OCI-LY7 (cell line): ENCODE measurements at regions not wholly inside any gene's neighbourhood (a gene's known extent, or its start where the extent isn't known, plus 50 kb on each side); places are given as distances from the start of the nearest gene placed in this dataset.
"Not testable (repeated sequence)": the region's sequence is repeated elsewhere in the genome, so short reads cannot be mapped to it uniquely, and the experiment has no call there.

Experiments used
- BruUV-seq: library from RNA; stranded (reverse); fragments of 400-500 nt; replicated peaks from 2 replicates; lab custom pipeline; 2021; lab: Mats Ljungman, UMichigan
- CTCF ChIA-PET: fragments of 300-600 bp; sonication (Branson Sonifier 250); formaldehyde crosslinking; loops from one replicate; lab custom pipeline; 2022; ENCODE audit warnings: antibody characterized with exemption; ENCODE audit not compliant: unreplicated experiment; lab: Charles Lee
- POLR2A ChIA-PET: fragments of 300-600 bp; sonication (Branson Sonifier 250); formaldehyde crosslinking; loops from one replicate; lab custom pipeline; 2022; ENCODE audit warnings: antibody characterized with exemption; lab: Charles Lee
- DNase-seq: peaks from one replicate; pipeline ENCODE4 v3.0.0-alpha.2; 2015; ENCODE audit warnings: low spot score
- H2AFZ ChIP-seq: fragments of 200-600 bp; sonication (generic), shearing (Covaris generic); 2 replicates; pipeline ENCODE4 v1.6.1; 2014; ENCODE audit warnings: mild to moderate bottlenecking, antibody characterized with exemption, low read length, moderate library complexity
- H3K27ac ChIP-seq: fragments of 200-600 bp; sonication (generic); 2 replicates; pipeline ENCODE4 v1.5.1; 2014; ENCODE audit warnings: mixed run types, low read depth, mild to moderate bottlenecking, moderate library complexity, low read length, inconsistent platforms; ENCODE audit not compliant: poor library complexity, severe bottlenecking
- H3K36me3 ChIP-seq: fragments of 200-600 bp; sonication (generic); 2 replicates; pipeline ENCODE4 v1.6.1; 2014; ENCODE audit warnings: mild to moderate bottlenecking, antibody characterized with exemption, low read length, moderate library complexity, mixed read lengths; ENCODE audit not compliant: insufficient read depth
- H3K4me1 ChIP-seq: fragments of 200-600 bp; sonication (generic); 2 replicates; pipeline ENCODE4 v1.5.1; 2014; ENCODE audit warnings: mild to moderate bottlenecking, low read length; ENCODE audit not compliant: insufficient read depth, poor library complexity, severe bottlenecking
- H3K4me2 ChIP-seq: fragments of 200-600 bp; sonication (generic); 2 replicates; pipeline ENCODE4 v1.6.1; 2014; ENCODE audit warnings: mild to moderate bottlenecking, low read length
- H3K4me3 ChIP-seq: fragments of 200-600 bp; sonication (generic); 2 replicates; pipeline ENCODE4 v1.5.1; 2014; ENCODE audit warnings: mild to moderate bottlenecking, low read depth, low read length; ENCODE audit not compliant: poor library complexity, severe bottlenecking
- H3K79me2 ChIP-seq: fragments of 200-600 bp; sonication (generic); 2 replicates; pipeline ENCODE4 v1.6.1; 2016; ENCODE audit warnings: low read depth, mild to moderate bottlenecking, low read length, moderate library complexity, mixed read lengths; ENCODE audit not compliant: insufficient read depth
- H3K9me2 ChIP-seq: fragments of 200-600 bp; sonication (generic); 2 replicates; pipeline ENCODE4 v1.6.1; 2016; ENCODE audit warnings: mild to moderate bottlenecking, low read length, mixed read lengths; ENCODE audit not compliant: insufficient read depth
- H3K9me3 ChIP-seq: fragments of 200-600 bp; sonication (generic); 2 replicates; pipeline ENCODE4 v1.6.1; 2014; ENCODE audit warnings: mild to moderate bottlenecking, mixed run types, low read length, mixed read lengths
- H4K20me1 ChIP-seq: fragments of 200-600 bp; sonication (generic); 2 replicates; pipeline ENCODE4 v1.6.1; 2014; ENCODE audit warnings: mild to moderate bottlenecking, antibody characterized with exemption, low read length, moderate library complexity, mixed read lengths; ENCODE audit not compliant: insufficient read depth
- EZH2phosphoT487 ChIP-seq: fragments of 200-600 bp; sonication (generic); IDR thresholded peaks from 2 replicates; pipeline ENCODE4 v1.6.1; 2018; ENCODE audit warnings: low read depth, borderline replicate concordance, mild to moderate bottlenecking, mixed run types, antibody characterized with exemption, low read length, moderate library complexity, mixed read lengths
- intact Hi-C: fragments of 100-400 bp; cut with micrococcal nuclease; formaldehyde crosslinking; loops from one replicate; pipeline ENCODE4 v1.10.0; 2022; ENCODE audit not compliant: unreplicated experiment
- TF ChIP-seq, protein P1 (sequence below): fragments of 200-600 bp; sonication (generic); conservative IDR thresholded peaks from 2 replicates; pipeline ENCODE4 v1.5.1; 2014; ENCODE audit warnings: mild to moderate bottlenecking, antibody characterized with exemption, low read length, moderate library complexity, mixed read lengths

DNA sequence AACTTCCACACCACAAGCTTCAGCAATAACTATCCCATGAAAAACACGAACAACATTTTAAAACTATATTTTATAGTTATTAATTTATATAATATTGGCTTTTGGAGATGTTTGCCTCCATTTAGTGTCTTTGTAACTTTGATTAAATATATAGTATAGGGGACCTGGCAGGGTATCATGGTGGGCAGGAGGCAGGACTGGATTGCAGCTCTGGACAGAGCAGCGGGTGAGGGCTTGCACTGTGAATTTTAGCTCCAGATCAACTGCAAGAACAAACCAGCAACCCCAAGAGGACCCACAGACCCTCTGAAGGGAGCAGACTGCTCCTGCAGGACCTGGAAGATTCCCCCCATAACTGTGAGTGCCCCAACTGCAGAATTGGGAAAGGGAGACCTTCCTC lies 777.9 kb downstream of the KCNJ2 start:
- no peak overlapping the region for H3K27ac ChIP-seq

DNA sequence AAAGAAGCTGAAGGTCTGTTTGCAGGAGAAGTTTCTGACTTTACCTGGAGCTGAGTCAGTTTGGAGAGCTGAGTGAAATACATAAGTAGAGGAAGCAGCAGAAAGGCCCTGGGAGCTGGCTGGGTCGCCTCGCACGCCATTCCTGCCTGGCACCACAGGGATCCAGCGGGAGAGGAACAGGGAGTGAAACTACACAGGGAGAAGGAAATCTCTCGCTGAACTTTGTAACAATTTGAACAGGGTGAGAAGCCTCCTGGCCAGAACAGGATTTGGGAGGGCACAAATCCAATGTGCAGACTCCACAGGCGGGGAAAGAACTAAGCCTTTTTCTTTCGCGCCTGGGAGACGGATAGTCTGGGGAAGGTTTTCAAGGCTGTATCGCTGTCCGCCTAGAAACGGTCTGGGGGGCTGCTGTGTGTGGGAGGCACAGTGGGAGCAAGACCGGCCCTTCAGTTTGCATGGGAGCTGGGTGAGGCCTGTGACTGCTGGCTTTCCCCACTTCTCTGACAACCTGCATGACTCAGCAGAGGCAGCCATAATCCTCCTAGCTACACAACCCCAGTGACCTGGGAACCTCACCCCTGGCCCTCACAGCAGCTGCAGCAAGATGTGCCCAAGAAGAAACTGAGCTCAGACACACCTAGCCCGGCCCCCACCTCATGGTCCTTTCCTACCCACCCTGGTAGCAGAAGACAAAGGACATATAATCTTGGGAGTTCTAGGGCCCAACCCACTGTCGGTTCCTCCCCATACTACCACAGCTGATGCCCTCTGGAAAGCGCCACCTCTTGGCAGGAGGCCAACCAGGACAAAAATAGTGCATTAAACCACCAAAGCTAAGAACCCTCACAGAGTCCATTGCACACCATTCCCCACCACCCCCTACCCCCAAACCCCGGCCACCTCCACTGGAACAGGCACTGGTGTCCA lies 778.6 kb downstream of the KCNJ2 start:
- H3K9me3 ChIP-seq, result no peaks in the 10 kb centered on the region
- no peaks in the 10 kb centered on the region for H3K36me3 ChIP-seq
- H3K4me1 ChIP-seq, result no peaks in the 10 kb centered on the region
- ChIA-PET POLR2A (interaction anchor here (0.6 kb wide), 1 partner anchor 19 kb away, joined by 3 read pairs; no protein-coding TSS in a partner anchor), CTCF (no interaction called here)
- intact Hi-C loops, result no loop called here
- H3K4me3 ChIP-seq, result no peak overlapping the region
- H4K20me1 ChIP-seq, result no peaks in the 10 kb centered on the region
- TF ChIP-seq, protein P1, sequence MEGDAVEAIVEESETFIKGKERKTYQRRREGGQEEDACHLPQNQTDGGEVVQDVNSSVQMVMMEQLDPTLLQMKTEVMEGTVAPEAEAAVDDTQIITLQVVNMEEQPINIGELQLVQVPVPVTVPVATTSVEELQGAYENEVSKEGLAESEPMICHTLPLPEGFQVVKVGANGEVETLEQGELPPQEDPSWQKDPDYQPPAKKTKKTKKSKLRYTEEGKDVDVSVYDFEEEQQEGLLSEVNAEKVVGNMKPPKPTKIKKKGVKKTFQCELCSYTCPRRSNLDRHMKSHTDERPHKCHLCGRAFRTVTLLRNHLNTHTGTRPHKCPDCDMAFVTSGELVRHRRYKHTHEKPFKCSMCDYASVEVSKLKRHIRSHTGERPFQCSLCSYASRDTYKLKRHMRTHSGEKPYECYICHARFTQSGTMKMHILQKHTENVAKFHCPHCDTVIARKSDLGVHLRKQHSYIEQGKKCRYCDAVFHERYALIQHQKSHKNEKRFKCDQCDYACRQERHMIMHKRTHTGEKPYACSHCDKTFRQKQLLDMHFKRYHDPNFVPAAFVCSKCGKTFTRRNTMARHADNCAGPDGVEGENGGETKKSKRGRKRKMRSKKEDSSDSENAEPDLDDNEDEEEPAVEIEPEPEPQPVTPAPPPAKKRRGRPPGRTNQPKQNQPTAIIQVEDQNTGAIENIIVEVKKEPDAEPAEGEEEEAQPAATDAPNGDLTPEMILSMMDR, result no peak
- TF ChIP-seq EZH2phosphoT487, result no peak
- no TSS peak for BruUV-seq
- no peaks in the 10 kb centered on the region for H3K9me2 ChIP-seq
- no peak overlapping the region for H3K4me2 ChIP-seq
- H3K27ac ChIP-seq, result no peak overlapping the region
- DNase-seq, result no peak
- no peak overlapping the region for H2AFZ ChIP-seq
- H3K79me2 ChIP-seq, result no peaks in the 10 kb centered on the region

More for the DNA sequence above, 777.9 kb downstream of the KCNJ2 start:
- Histone ChIP-seq H3K4me3 (no peak overlapping the region), H3K4me2 (no peak overlapping the region), H4K20me1 (no peaks in the 10 kb centered on the region), H3K9me2 (no peaks in the 10 kb centered on the region), H3K36me3 (no peaks in the 10 kb centered on the region), H3K79me2 (no peaks in the 10 kb centered on the region), H3K4me1 (no peaks in the 10 kb centered on the region), H2AFZ (no peak overlapping the region), H3K9me3 (no peaks in the 10 kb centered on the region)
- TF ChIP-seq, protein P1, result no peak
- no peak for TF ChIP-seq EZH2phosphoT487
- no peak for DNase-seq
- ChIA-PET CTCF (no interaction called here), POLR2A (interaction anchor here (0.8 kb wide), 1 partner anchor 12 kb away, joined by 3 read pairs; no protein-coding TSS in a partner anchor)
- no TSS peak for BruUV-seq
- intact Hi-C loops, result no loop called here

DNA sequence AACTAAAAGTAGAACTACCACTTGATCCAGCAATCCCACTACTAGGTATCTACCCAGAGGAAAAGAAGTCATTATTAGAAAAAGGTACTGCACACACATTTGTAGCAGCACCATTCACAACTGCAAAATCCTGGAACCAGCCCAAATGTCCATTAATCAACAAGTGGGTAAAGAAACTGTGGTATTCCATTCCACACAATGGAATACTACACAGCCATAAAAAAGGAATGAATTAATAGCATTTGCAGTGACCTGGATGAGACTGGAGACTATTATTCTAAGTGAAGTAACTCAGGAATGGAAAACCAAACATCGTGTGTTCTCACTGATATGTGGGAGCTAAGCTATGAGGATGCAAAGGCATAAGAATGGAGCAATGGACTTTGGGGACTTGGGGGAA lies 783.8 kb downstream of the KCNJ2 start:
- DNase-seq, H3K9me2 ChIP-seq, H3K4me2 ChIP-seq, H3K27ac ChIP-seq, H3K79me2 ChIP-seq, H4K20me1 ChIP-seq, CTCF ChIA-PET, H2AFZ ChIP-seq, H3K4me1 ChIP-seq, H3K9me3 ChIP-seq, H3K36me3 ChIP-seq, H3K4me3 ChIP-seq, BruUV-seq: not testable (repeated sequence)
- intact Hi-C loops, result loop anchor here (10.0 kb wide), 1 partner anchor 58 kb away; no protein-coding TSS in a partner anchor
- POLR2A ChIA-PET, result interaction anchor here (0.7 kb wide), 1 partner anchor 606 kb away, joined by 3 read pairs; no protein-coding TSS in a partner anchor
